ENCODE measurements at regions not wholly inside any gene's neighbourhood (a gene's known extent, or its start where the extent isn't known, plus 50 kb on each side); places are given as distances from the start of the nearest gene placed in this dataset.
"Not testable (repeated sequence)": the region's sequence is repeated elsewhere in the genome, so short reads cannot be mapped to it uniquely, and the experiment has no call there.

- DNase-seq (ENCODE audit: low read depth) = no peak
These were observed 134.5 kb upstream of the PKN2 start for GRCh38 chr1:88549536-88549935.

DNA sequence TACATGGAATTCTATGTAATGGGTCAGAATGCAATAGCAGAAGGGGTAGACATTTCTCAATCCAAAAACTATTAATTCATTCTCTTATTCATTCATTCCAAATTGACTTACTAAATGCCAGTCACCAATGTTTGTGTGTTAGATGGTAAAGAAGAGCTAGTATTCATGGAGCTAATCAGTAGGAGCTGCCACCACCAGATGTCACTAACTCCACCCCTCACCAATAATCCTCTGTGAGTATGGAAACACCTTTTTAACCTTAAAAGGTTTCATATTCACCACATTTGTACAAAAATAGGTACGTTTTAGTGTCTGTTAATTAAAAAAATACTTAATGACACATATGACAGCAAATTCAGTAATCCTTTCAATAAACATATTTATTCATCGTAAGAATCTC is 131.8 kb upstream of the PKN2 start:
- DNase-seq (ENCODE audit: low read depth) = no peak

DNA sequence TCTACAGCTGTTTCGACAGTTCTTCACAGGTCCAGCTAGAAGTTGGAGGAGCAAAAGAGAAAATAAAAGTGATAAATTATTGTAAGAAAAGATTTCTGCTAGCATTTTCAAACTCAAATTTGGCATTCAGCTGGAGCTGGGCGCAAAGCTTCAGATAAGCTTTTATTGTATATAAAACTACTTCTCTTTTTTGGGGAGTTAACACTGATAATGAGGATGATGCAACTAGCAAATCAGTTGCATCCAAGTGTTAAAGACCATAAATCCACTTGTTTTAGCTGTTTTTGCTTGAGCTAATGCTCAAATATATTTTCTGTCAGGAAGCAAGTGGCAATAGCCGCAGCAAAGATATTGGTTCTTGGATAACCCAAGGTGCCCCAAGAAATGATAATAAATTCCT is 127.1 kb upstream of the PKN2 start:
- no peak for DNase-seq (ENCODE audit: low read depth)

DNA sequence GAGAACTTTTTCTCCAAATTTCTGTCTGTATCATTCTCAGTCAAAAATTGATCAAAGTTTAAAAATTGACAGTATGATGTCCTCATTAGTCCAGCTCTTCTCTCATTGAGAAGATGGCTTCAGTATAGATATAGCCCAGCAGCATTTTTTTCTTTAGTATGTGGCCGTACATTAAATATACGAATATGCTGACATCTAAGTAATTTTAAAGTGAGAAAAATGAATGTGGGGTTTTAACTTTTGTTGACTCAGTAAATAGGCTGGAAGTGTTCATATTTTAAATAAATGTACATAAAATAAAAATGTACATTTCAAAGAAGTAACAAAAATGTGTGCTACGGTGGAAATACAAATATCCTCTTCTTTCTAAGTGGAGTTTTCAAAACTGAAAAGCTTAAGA is 123.5 kb upstream of the PKN2 start:
- no peak for DNase-seq (ENCODE audit: low read depth)

DNA sequence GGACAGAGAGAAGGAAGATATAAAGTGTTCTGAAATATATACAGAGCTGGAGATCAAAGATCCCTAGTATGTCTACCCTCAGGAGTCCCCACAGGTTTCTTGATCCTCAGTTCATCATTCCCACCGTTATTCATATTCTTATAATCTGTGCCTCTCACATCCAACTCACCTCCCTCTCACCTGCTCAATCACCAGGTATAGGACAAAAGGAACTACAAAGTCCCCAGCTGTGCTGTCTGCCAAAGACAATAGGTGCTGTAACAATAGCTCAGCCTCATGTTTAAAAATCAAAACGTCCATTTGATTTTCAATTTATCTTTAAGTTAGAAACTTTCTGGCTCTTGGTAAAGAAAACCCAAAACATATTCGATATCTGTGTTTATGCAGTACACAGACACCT is 121.1 kb upstream of the PKN2 start:
- DNase-seq (ENCODE audit: low read depth) = no peak

GRCh38 chr1:88566615-88567387 is 117.3 kb upstream of the PKN2 start:
- DNase-seq (ENCODE audit: low read depth) = no peak

DNA sequence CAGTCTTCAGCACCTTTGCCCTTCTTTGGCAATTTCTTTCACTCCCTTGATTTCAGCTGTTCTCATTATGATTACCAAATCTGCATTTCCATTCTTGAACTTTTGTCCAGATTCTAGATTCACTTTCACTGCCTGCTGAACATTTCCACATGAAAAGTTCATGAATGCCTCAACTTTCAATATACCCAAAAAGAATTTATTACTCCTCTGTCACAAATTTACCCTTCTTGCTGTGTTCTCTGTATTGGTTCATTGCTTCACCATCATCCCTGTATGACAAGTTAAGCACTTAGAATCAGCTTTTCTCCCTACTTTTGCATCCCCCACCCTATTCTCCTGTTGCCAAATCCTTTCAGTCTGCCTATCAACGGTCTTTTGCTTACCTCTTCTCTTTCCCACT is 112.6 kb upstream of the PKN2 start:
- no peak for DNase-seq (ENCODE audit: low read depth)

DNA sequence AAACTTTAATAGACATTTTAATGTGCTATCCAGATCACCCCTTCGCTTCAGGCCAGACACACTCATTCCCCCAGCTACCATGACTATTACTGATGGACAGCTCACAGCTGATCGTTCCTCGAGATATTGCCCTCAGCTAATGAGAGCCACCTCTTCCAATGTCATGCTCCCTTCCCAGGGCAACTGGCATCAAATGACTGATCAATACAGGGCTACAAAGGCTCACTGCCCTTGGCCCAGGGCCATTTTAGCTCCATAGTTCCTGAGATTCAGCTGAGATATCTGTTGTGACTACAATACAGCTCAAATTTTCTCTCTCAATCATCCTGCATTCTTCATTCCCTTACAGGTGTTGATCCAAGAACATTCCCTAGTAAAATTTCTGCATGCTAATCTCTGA is 104.5 kb upstream of the PKN2 start:
- DNase-seq (ENCODE audit: low read depth) = no peak

DNA sequence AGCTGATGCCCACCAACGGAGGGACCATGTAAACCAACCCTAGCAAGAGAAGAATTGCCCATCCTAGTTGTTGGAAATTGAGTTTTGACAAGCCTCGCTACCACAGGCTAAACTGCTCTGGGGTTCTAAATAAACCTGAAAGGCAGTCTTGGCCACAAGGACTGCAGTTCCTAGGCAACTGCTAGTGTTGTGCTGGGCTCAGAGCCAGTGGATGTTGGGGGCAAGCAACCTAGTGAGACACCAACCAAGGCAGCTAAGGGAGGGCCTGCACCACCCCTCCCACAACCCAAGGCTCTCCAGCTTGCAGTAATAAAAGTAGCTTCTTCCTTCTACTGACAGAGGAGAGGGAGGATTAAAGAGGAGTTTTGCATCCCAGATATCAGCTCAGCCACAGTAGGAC is 102.4 kb upstream of the PKN2 start:
- DNase-seq (ENCODE audit: low read depth) = no peak

DNA sequence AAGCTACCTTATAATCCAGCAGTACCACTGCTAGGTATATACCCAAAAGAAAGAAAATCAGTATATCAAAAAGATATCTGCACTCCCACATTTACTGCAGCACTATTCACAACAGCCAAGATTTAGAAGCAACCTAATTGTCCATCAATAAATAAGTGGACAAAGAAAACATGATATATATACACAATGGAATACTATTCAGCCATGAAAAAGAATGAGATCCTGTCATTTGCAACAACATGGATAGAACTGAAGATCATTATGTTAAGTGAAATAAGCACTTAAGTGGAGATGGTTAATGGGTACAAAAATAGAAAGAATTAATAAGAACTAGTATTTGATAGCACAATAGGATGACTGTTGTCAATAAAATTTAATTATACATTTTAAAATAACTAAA is 90.7 kb upstream of the PKN2 start:
- no peak for DNase-seq (ENCODE audit: low read depth)

DNA sequence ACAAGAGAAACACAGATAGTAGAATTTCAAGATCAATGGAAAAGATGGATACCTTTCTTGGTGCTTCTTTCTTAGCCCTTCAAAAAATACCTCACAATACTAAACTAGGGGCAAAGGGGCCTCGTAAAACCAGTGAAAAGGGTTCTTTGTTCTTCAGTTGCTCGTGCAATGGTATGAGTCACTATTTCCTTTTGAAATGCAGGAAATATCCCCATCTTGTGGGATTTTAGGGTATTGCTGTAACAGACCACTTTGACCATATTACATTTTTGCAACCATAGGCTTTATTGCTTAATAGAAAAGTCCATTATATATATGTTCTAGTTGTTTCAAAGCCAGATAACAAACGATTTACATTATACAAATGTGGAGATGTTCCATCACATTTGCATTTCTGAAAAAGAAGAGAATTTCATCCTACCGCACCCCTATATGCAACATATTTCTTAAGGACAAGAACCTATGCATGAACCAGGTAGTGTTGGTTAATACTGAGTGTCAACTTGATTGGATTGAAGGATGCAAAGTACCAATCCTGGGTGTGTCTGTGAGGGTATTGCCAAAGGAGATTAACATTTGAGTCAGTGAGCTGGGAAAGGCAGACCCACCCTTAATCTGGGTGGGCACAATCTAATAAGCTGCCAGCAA is 88.6 kb upstream of the PKN2 start:
- DNase-seq (ENCODE audit: low read depth) = no peak

- DNase-seq (ENCODE audit: low read depth) = not testable (repeated sequence)
These were observed 86.1 kb upstream of the PKN2 start for GRCh38 chr1:88597973-88598372.

DNA sequence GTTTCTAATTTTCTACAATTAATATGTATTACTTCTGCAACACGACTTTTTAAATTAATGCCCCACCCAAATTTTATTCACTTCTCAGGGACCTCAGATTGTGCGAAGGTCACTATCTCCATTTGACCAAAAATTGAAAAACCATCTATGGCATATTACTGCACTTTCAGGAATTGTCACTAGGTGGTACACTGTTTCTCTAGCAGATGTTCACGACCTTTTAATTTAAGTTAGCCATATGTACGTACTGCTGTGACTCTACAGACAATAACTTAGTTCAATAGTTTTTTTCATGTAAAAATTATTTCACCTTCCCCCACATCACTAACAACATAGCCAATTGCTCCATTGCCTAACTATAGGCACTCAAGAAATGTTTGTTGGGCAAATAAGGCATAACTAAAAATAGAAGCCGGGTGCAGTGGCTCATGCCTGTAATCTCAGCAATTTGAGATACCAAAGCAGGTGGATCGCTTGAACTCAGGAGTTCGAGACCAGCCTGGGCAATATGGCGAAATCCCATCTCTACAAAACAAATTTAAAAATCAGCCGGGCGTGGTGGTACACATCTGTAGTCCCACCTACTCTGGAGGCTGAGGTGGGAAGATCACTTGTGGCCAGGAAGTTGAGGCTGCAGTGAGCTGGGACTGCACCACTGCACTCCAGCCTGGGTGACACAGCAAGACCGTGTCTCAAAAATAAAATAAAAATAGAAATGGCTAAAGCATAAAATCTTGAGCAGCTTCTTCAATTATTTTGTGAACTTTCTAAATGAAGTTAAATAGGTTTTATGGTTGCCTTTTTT is 75.7 kb upstream of the PKN2 start:
- no peak for DNase-seq (ENCODE audit: low read depth)

DNA sequence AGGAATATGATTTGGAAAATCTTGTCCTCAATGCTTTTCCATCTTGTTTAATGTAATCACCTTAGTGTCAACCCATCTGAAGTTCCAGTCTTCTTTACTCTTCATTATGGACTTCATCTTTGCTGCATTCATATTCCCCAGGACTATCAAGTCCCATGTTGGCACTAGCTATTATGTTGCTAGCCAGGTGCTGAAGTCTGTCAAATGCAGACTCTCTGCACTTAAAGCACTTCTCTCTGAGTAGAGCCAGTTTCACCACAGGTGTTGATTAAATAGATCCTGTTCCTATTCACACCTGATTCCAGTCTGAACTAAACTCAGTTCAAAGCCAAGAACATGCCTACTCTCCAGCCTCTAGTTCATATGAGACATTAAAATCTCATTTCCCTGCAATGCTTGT is 75.0 kb upstream of the PKN2 start:
- no peak for DNase-seq (ENCODE audit: low read depth)

DNA sequence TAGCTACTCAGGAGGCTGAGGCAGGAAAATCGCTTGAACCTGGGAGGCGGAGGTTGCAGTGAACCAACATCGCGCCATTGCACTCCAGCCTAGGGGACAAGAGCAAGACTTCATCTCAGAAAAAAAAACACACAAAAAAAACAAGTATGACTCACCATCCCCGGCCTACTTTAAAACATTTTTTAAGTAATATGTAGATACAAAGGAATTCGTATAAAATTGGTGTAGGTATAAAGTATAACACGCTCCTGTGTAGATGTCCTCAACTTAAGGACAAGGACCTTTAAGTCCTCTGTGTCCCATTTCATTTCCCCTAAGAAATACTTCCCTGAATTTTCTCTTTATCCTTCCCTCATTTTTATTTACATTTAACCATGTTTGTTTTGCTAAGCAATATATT is 73.4 kb upstream of the PKN2 start:
- no peak for DNase-seq (ENCODE audit: low read depth)

DNA sequence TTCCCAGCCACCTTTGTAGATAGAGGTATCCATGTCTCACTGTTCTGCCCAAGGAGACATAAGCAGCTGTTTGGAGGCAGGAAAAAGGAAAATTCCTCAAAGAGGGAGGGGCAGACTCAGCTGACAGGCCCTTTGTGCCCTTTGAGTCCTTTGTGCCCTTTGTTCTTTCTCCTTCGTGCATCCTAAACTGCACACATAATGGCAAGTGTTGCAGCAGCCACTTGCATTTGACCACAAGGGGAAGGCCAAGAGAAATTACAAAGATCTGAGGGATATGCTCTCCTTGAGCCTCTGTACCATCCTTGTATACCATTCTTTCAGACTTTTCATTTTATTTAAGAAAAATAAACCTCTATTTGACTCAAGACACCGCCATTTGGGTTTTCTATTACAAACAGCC is 71.8 kb upstream of the PKN2 start:
- no peak for DNase-seq (ENCODE audit: low read depth)

- DNase-seq (ENCODE audit: low read depth) = no peak
These were observed 71.3 kb upstream of the PKN2 start for GRCh38 chr1:88612773-88613172.

DNA sequence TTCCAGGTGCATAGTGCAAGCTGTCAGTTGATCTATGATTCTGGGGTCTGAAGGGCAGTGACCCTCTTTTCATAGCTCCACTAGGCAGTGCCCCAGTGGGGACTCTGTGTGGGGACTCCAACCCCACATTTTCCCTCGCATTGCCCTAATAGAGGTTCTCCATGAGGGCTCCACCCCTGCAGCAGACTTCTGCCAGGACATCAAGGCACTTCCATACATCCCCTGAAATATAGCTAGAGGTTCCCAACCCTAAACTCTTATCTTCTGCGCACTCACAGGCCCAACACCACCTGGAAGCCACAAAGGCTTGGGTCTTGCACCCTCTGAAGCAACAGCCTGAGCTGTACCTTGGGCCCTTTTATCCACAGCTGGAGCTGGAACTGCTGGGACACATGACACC is 65.7 kb upstream of the PKN2 start:
- DNase-seq (ENCODE audit: low read depth) = no peak

DNA sequence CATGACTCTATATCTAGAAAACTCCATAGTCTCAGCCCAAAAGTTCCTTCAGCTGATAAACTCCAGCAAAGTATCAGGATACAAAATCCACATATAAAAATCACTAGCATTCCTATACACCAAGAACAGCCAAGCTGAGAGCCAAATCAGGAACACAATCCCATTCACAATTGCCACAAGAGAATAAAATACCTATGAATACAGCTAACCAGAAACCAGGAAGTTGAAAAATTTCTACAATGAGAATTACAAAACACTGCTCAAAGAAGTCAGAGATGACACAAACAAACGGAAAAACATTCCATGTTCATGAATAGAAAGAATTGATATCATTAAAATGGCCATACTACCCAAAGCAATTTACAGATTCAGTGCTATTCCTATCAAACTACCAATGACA is 61.0 kb upstream of the PKN2 start:
- not testable (repeated sequence) for DNase-seq (ENCODE audit: low read depth)
